ENCODE measurements at regions not wholly inside any gene's neighbourhood (a gene's known extent, or its start where the extent isn't known, plus 50 kb on each side); places are given as distances from the start of the nearest gene placed in this dataset.

- H3K4me3 ChIP-seq (ENCODE audit: low read depth, low read length): no peak overlapping the region
- no peak for DNase-seq (ENCODE audit: low read depth)
- TF ChIP-seq CTCF (IDR thresholded peaks at IDR 0.05; ENCODE audit: control insufficient read depth, extremely low read depth, insufficient read depth): no peak
Observed at GRCh38 chr3:98968824-98969223, 67.3 kb upstream of the DCBLD2 start.

- DNase-seq (ENCODE audit: low read depth): no peak
- H3K4me3 ChIP-seq (ENCODE audit: low read depth, low read length): no peak overlapping the region
- no peak for TF ChIP-seq CTCF (IDR thresholded peaks at IDR 0.05; ENCODE audit: control insufficient read depth, extremely low read depth, insufficient read depth)
Observed at GRCh38 chr3:98968347-98968746, 66.9 kb upstream of the DCBLD2 start.

GRCh38 chr3:98967758-98968157, 66.3 kb upstream of the DCBLD2 start:
- no peak for TF ChIP-seq CTCF (IDR thresholded peaks at IDR 0.05; ENCODE audit: control insufficient read depth, extremely low read depth, insufficient read depth)
- H3K4me3 ChIP-seq (ENCODE audit: low read depth, low read length): no peak overlapping the region
- DNase-seq (ENCODE audit: low read depth): no peak

- TF ChIP-seq CTCF (IDR thresholded peaks at IDR 0.05; ENCODE audit: control insufficient read depth, extremely low read depth, insufficient read depth): no peak
- no peak overlapping the region for H3K4me3 ChIP-seq (ENCODE audit: low read depth, low read length)
- no peak for DNase-seq (ENCODE audit: low read depth)
Observed at GRCh38 chr3:98966862-98967546, 65.5 kb upstream of the DCBLD2 start.

GRCh38 chr3:98966434-98966833, 64.9 kb upstream of the DCBLD2 start:
- H3K4me3 ChIP-seq (ENCODE audit: low read depth, low read length): no peak overlapping the region
- TF ChIP-seq CTCF (IDR thresholded peaks at IDR 0.05; ENCODE audit: control insufficient read depth, extremely low read depth, insufficient read depth): no peak
- no peak for DNase-seq (ENCODE audit: low read depth)

- no peak for TF ChIP-seq CTCF (IDR thresholded peaks at IDR 0.05; ENCODE audit: control insufficient read depth, extremely low read depth, insufficient read depth)
- H3K4me3 ChIP-seq (ENCODE audit: low read depth, low read length): no peak overlapping the region
- DNase-seq (ENCODE audit: low read depth): no peak
Observed at GRCh38 chr3:98964784-98965183, 63.3 kb upstream of the DCBLD2 start.

GRCh38 chr3:98963546-98963945, 62.1 kb upstream of the DCBLD2 start:
- no peak for TF ChIP-seq CTCF (IDR thresholded peaks at IDR 0.05; ENCODE audit: control insufficient read depth, extremely low read depth, insufficient read depth)
- no peak for DNase-seq (ENCODE audit: low read depth)
- no peak overlapping the region for H3K4me3 ChIP-seq (ENCODE audit: low read depth, low read length)

All from LNCaP clone FGC (cell line).